Embryonic facial prominence (tissue), 1 donor: ENCODE measurements at regions not wholly inside any gene's neighbourhood (a gene's known extent, or its start where the extent isn't known, plus 50 kb on each side); places are given as distances from the start of the nearest gene placed in this dataset.

Experiments
- DNase-seq: peaks from one replicate; pipeline ENCODE4 v3.0.0-alpha.2; 2016; ENCODE audit errors: extremely low spot score

- no peak for DNase-seq
Measured at GRCh38 chr11:134647066-134647743, 235.2 kb upstream of the B3GAT1 start.

- DNase-seq: no peak
Measured at GRCh38 chr11:134646561-134646960, 234.5 kb upstream of the B3GAT1 start.

GRCh38 chr11:134645576-134645975 is 233.5 kb upstream of the B3GAT1 start:
- no peak for DNase-seq

- no peak for DNase-seq
Measured at GRCh38 chr11:134644476-134645456, 232.7 kb upstream of the B3GAT1 start.

- no peak for DNase-seq
Measured at GRCh38 chr11:134643115-134644012, 231.3 kb upstream of the B3GAT1 start.

GRCh38 chr11:134642206-134642605 is 230.2 kb upstream of the B3GAT1 start:
- no peak for DNase-seq

GRCh38 chr11:134640971-134641968 is 229.2 kb upstream of the B3GAT1 start:
- no peak for DNase-seq

GRCh38 chr11:134640536-134640935 is 228.5 kb upstream of the B3GAT1 start:
- no peak for DNase-seq

GRCh38 chr11:134639586-134640330 is 227.7 kb upstream of the B3GAT1 start:
- no peak for DNase-seq

GRCh38 chr11:134638796-134639430 is 226.9 kb upstream of the B3GAT1 start:
- DNase-seq: no peak

GRCh38 chr11:134637091-134638015 is 225.3 kb upstream of the B3GAT1 start:
- DNase-seq: no peak

GRCh38 chr11:134636071-134636470 is 224.0 kb upstream of the B3GAT1 start:
- DNase-seq: no peak

- no peak for DNase-seq
Measured at GRCh38 chr11:134634897-134635831, 223.1 kb upstream of the B3GAT1 start.

GRCh38 chr11:134633276-134633675 is 221.2 kb upstream of the B3GAT1 start:
- DNase-seq: no peak

GRCh38 chr11:134632347-134633119 is 220.5 kb upstream of the B3GAT1 start:
- no peak for DNase-seq

- DNase-seq: no peak
Measured at GRCh38 chr11:134630861-134631260, 218.8 kb upstream of the B3GAT1 start.
